ENCODE measurements at regions not wholly inside any gene's neighbourhood (a gene's known extent, or its start where the extent isn't known, plus 50 kb on each side); places are given as distances from the start of the nearest gene placed in this dataset.
"Not testable (repeated sequence)": the region's sequence is repeated elsewhere in the genome, so short reads cannot be mapped to it uniquely, and the experiment has no call there.

- ChIA-PET CTCF (ENCODE audit: partially characterized antibody) (no interaction called here), POLR2A (ENCODE audit: partially characterized antibody) (no interaction called here)
- peaks cover 10 to 11% of the 10 kb centered on the region in 2 donors for H3K36me3 Mint-ChIP-seq
- no peak overlapping the region for H3K4me3 ChIP-seq (ENCODE audit: low read length in 2 of 2)
- H3K27ac ChIP-seq (ENCODE audit: low read depth, low read length) = no peak overlapping the region
- peaks cover 0 to 3% of the 10 kb centered on the region in 2 donors for H3K9me3 ChIP-seq (ENCODE audit: control insufficient read depth in 1 of 2, low read length in 2 of 2)
- no peaks in the 10 kb centered on the region for H3K36me3 ChIP-seq (ENCODE audit: insufficient read depth, low read length)
- H3K4me1 ChIP-seq (ENCODE audit: insufficient read depth, low read length) = no peaks in the 10 kb centered on the region
- H3K4me1 Mint-ChIP-seq = no peaks in the 10 kb centered on the region
- intact Hi-C loops (cut with micrococcal nuclease) = no loop called here
- H3K9me3 Mint-ChIP-seq = peaks cover 2 to 32% (median 23%) of the 10 kb centered on the region in 8 donors
- no peak overlapping the region for H3K27ac Mint-ChIP-seq
- no peaks in the 10 kb centered on the region for H3K27me3 ChIP-seq (ENCODE audit: insufficient read depth, low read length)
- no peak overlapping the region for H3K4me3 Mint-ChIP-seq
- no peak for DNase-seq
- H3K27me3 Mint-ChIP-seq = no peaks in the 10 kb centered on the region
These were observed 159.9 kb downstream of the DUSP6 start for GRCh38 chr12:89192429-89192828.

DNA sequence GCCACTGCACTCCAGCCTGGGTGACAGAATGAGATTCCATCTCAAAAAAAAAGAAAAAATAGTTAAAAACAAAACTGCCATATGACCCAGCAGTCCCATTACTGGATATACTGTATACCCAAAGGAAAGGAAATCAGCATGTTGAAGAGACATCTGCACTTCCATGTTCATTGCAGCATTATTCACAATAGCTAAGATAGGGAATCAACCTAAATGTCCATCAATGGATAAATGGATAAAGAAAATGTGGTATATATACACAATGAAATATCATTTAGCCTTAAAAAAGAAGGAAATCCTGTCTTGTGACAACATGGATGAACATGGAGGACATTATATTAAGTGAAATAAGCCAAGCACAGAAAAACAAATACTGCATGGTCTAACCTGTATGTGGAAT, 160.7 kb downstream of the DUSP6 start:
- POLR2A ChIA-PET (ENCODE audit: partially characterized antibody) = not testable (repeated sequence)

GRCh38 chr12:89189448-89189847, 162.9 kb downstream of the DUSP6 start:
- peaks cover 10 to 11% of the 10 kb centered on the region in 2 donors for H3K36me3 Mint-ChIP-seq
- peaks cover 0 to 3% of the 10 kb centered on the region in 2 donors for H3K9me3 ChIP-seq (ENCODE audit: control insufficient read depth in 1 of 2, low read length in 2 of 2)
- no peaks in the 10 kb centered on the region for H3K4me1 ChIP-seq (ENCODE audit: insufficient read depth, low read length)
- no peak overlapping the region for H3K4me3 ChIP-seq (ENCODE audit: low read length in 2 of 2)
- H3K4me3 Mint-ChIP-seq = no peak overlapping the region
- H3K27me3 ChIP-seq (ENCODE audit: insufficient read depth, low read length) = no peaks in the 10 kb centered on the region
- intact Hi-C loops (cut with micrococcal nuclease) = no loop called here
- no peak overlapping the region for H3K27ac ChIP-seq (ENCODE audit: low read depth, low read length)
- H3K36me3 ChIP-seq (ENCODE audit: insufficient read depth, low read length) = no peaks in the 10 kb centered on the region
- no peak overlapping the region for H3K27ac Mint-ChIP-seq
- no peaks in the 10 kb centered on the region for H3K27me3 Mint-ChIP-seq
- H3K9me3 Mint-ChIP-seq = peaks cover 2 to 32% (median 24%) of the 10 kb centered on the region in 8 donors
- no peak for DNase-seq
- ChIA-PET POLR2A (ENCODE audit: partially characterized antibody) (no interaction called here), CTCF (ENCODE audit: partially characterized antibody) (no interaction called here)
- no peaks in the 10 kb centered on the region for H3K4me1 Mint-ChIP-seq

More for the DNA sequence above, 160.7 kb downstream of the DUSP6 start:
- H3K36me3 Mint-ChIP-seq = peaks cover 10 to 11% of the 10 kb centered on the region in 2 donors
- H3K4me3 ChIP-seq (ENCODE audit: low read length in 2 of 2); H3K4me3 Mint-ChIP-seq; intact Hi-C loops (cut with micrococcal nuclease); H3K36me3 ChIP-seq (ENCODE audit: insufficient read depth, low read length); H3K27ac Mint-ChIP-seq; H3K4me1 Mint-ChIP-seq; H3K9me3 ChIP-seq (ENCODE audit: control insufficient read depth in 1 of 2, low read length in 2 of 2); DNase-seq; H3K4me1 ChIP-seq (ENCODE audit: insufficient read depth, low read length); CTCF ChIA-PET (ENCODE audit: partially characterized antibody); H3K27me3 Mint-ChIP-seq; H3K27me3 ChIP-seq (ENCODE audit: insufficient read depth, low read length); H3K27ac ChIP-seq (ENCODE audit: low read depth, low read length): not testable (repeated sequence)
- H3K9me3 Mint-ChIP-seq = peaks cover 2 to 32% (median 24%) of the 10 kb centered on the region in 8 donors

GRCh38 chr12:89187507-89187906, 164.8 kb downstream of the DUSP6 start:
- intact Hi-C loops (cut with micrococcal nuclease) = no loop called here
- CTCF ChIA-PET (ENCODE audit: partially characterized antibody) = no interaction called here
- POLR2A ChIA-PET (ENCODE audit: partially characterized antibody) = no interaction called here
- H3K4me1 ChIP-seq (ENCODE audit: insufficient read depth, low read length) = no peaks in the 10 kb centered on the region
- H3K4me1 Mint-ChIP-seq = no peaks in the 10 kb centered on the region
- H3K9me3 Mint-ChIP-seq = peaks cover 2 to 32% (median 24%) of the 10 kb centered on the region in 8 donors
- H3K27ac ChIP-seq (ENCODE audit: low read depth, low read length) = no peak overlapping the region
- DNase-seq = no peak
- H3K36me3 Mint-ChIP-seq = peaks cover 10 to 11% of the 10 kb centered on the region in 2 donors
- no peak overlapping the region for H3K4me3 ChIP-seq (ENCODE audit: low read length in 2 of 2)
- no peaks in the 10 kb centered on the region for H3K36me3 ChIP-seq (ENCODE audit: insufficient read depth, low read length)
- H3K27me3 ChIP-seq (ENCODE audit: insufficient read depth, low read length) = no peaks in the 10 kb centered on the region
- H3K27ac Mint-ChIP-seq = no peak overlapping the region
- H3K4me3 Mint-ChIP-seq = no peak overlapping the region
- H3K27me3 Mint-ChIP-seq = no peaks in the 10 kb centered on the region
- peaks cover 0 to 3% of the 10 kb centered on the region in 2 donors for H3K9me3 ChIP-seq (ENCODE audit: control insufficient read depth in 1 of 2, low read length in 2 of 2)

GRCh38 chr12:89185889-89186288, 166.4 kb downstream of the DUSP6 start:
- Histone ChIP-seq H3K27me3 (ENCODE audit: insufficient read depth, low read length) (no peaks in the 10 kb centered on the region), H3K9me3 (ENCODE audit: control insufficient read depth in 1 of 2, low read length in 2 of 2) (peaks cover 0 to 3% of the 10 kb centered on the region in 2 donors), H3K4me3 (ENCODE audit: low read length in 2 of 2) (no peak overlapping the region), H3K36me3 (ENCODE audit: insufficient read depth, low read length) (no peaks in the 10 kb centered on the region), H3K4me1 (ENCODE audit: insufficient read depth, low read length) (peaks cover 6% of the 10 kb centered on the region), H3K27ac (ENCODE audit: low read depth, low read length) (no peak overlapping the region)
- intact Hi-C loops (cut with micrococcal nuclease) = no loop called here
- H3K4me3 Mint-ChIP-seq = no peak overlapping the region
- ChIA-PET CTCF (ENCODE audit: partially characterized antibody) (no interaction called here), POLR2A (ENCODE audit: partially characterized antibody) (no interaction called here)
- H3K36me3 Mint-ChIP-seq = peaks cover 10 to 11% of the 10 kb centered on the region in 2 donors
- no peak for DNase-seq
- H3K9me3 Mint-ChIP-seq = peaks cover 2 to 32% (median 23%) of the 10 kb centered on the region in 8 donors
- no peaks in the 10 kb centered on the region for H3K27me3 Mint-ChIP-seq
- no peak overlapping the region for H3K27ac Mint-ChIP-seq
- H3K4me1 Mint-ChIP-seq = no peaks in the 10 kb centered on the region

GRCh38 chr12:89185181-89185580, 167.1 kb downstream of the DUSP6 start:
- no peak overlapping the region for H3K27ac ChIP-seq (ENCODE audit: low read depth, low read length)

DNA sequence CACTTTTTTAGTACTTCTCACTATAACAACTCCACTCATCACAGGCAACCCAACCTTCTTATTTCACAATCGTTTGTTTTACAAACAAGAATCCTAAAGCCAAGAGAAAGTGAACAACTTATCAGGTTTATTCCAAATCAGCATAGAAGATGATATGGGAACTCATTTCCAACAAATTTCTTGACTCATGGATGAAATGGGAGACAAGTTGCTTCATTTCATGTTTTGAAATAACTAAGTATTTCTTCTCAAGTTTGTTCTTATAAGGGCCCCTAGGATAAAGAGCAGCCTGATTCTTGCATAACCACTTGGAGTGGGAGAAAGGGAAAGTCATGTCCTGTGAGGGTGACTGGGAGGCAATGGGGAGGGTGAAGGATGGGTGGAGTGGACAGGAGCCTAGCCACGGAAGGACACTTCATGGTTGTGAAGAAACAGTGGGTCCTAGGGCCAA, 168.3 kb downstream of the DUSP6 start:
- Mint-ChIP-seq H3K4me1 (peaks cover 0 to 8% (median 8%) of the 10 kb centered on the region in 4 donors), H3K9me3 (peaks cover 0 to 17% (median 15%) of the 10 kb centered on the region in 8 donors), H3K27me3 (no peaks in the 10 kb centered on the region), H3K36me3 (peaks cover 6 to 8% of the 10 kb centered on the region in 2 donors), H3K27ac (no peak overlapping the region), H3K4me3 (no peak overlapping the region)
- intact Hi-C loops (cut with micrococcal nuclease) = no loop called here
- no peak for DNase-seq
- peaks cover 7% of the 10 kb centered on the region for H3K4me1 ChIP-seq (ENCODE audit: insufficient read depth, low read length)
- no peak overlapping the region for H3K4me3 ChIP-seq (ENCODE audit: low read length in 2 of 2)
- H3K27me3 ChIP-seq (ENCODE audit: insufficient read depth, low read length) = no peaks in the 10 kb centered on the region
- H3K36me3 ChIP-seq (ENCODE audit: insufficient read depth, low read length) = no peaks in the 10 kb centered on the region
- H3K9me3 ChIP-seq (ENCODE audit: control insufficient read depth in 1 of 2, low read length in 2 of 2) = no peaks in the 10 kb centered on the region
- ChIA-PET CTCF (ENCODE audit: partially characterized antibody) (no interaction called here), POLR2A (ENCODE audit: partially characterized antibody) (no interaction called here)
- no peak overlapping the region for H3K27ac ChIP-seq (ENCODE audit: low read depth, low read length)

More at GRCh38 chr12:89185181-89185580, 167.1 kb downstream of the DUSP6 start:
- Mint-ChIP-seq H3K4me3 (no peak overlapping the region), H3K9me3 (peaks cover 0 to 27% (median 22%) of the 10 kb centered on the region in 8 donors), H3K27me3 (no peaks in the 10 kb centered on the region), H3K4me1 (peaks cover 0 to 4% (median 4%) of the 10 kb centered on the region in 4 donors), H3K27ac (no peak overlapping the region), H3K36me3 (peaks cover 10 to 11% of the 10 kb centered on the region in 2 donors)
- ChIA-PET POLR2A (ENCODE audit: partially characterized antibody) (no interaction called here), CTCF (ENCODE audit: partially characterized antibody) (no interaction called here)
- H3K4me3 ChIP-seq (ENCODE audit: low read length in 2 of 2) = no peak overlapping the region
- H3K4me1 ChIP-seq (ENCODE audit: insufficient read depth, low read length) = peaks cover 7% of the 10 kb centered on the region
- no peak for DNase-seq
- intact Hi-C loops (cut with micrococcal nuclease) = no loop called here
- no peaks in the 10 kb centered on the region for H3K36me3 ChIP-seq (ENCODE audit: insufficient read depth, low read length)
- no peaks in the 10 kb centered on the region for H3K27me3 ChIP-seq (ENCODE audit: insufficient read depth, low read length)
- H3K9me3 ChIP-seq (ENCODE audit: control insufficient read depth in 1 of 2, low read length in 2 of 2) = peaks cover 0 to 3% of the 10 kb centered on the region in 2 donors

All from CD4-positive, alpha-beta memory T cell (primary cell).